ENCODE measurements at regions not wholly inside any gene's neighbourhood (a gene's known extent, or its start where the extent isn't known, plus 50 kb on each side); places are given as distances from the start of the nearest gene placed in this dataset.

DNA sequence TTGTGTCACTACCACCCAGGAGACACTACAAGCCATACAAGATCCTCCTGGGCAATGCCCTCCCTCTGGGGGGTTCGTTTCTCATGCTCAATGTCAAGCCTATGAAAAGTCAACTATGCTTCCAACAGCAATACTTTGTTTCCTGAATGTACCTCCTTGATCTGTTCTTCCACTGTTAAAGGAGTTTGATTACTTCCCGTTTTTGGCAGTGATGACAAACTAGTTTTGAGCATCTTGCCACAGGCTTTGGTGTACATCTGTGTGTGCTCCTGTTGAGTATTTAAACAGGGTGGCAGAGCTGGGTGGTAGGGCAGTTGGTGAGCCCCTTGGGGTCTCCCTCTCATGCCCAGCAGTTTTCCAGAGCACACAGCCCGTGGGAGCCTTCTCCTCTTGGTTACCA is 81.4 kb downstream of the IL12A start:
- TF ChIP-seq, protein P1, sequence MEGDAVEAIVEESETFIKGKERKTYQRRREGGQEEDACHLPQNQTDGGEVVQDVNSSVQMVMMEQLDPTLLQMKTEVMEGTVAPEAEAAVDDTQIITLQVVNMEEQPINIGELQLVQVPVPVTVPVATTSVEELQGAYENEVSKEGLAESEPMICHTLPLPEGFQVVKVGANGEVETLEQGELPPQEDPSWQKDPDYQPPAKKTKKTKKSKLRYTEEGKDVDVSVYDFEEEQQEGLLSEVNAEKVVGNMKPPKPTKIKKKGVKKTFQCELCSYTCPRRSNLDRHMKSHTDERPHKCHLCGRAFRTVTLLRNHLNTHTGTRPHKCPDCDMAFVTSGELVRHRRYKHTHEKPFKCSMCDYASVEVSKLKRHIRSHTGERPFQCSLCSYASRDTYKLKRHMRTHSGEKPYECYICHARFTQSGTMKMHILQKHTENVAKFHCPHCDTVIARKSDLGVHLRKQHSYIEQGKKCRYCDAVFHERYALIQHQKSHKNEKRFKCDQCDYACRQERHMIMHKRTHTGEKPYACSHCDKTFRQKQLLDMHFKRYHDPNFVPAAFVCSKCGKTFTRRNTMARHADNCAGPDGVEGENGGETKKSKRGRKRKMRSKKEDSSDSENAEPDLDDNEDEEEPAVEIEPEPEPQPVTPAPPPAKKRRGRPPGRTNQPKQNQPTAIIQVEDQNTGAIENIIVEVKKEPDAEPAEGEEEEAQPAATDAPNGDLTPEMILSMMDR (IDR thresholded peaks at IDR 0.05): no peak
- TF ChIP-seq POLR2A (IDR thresholded peaks at IDR 0.05) (no peak), EP300 (IDR thresholded peaks at IDR 0.05) (no peak)
